ENCODE measurements at regions not wholly inside any gene's neighbourhood (a gene's known extent, or its start where the extent isn't known, plus 50 kb on each side); places are given as distances from the start of the nearest gene placed in this dataset.

- TF ChIP-seq, protein P1, sequence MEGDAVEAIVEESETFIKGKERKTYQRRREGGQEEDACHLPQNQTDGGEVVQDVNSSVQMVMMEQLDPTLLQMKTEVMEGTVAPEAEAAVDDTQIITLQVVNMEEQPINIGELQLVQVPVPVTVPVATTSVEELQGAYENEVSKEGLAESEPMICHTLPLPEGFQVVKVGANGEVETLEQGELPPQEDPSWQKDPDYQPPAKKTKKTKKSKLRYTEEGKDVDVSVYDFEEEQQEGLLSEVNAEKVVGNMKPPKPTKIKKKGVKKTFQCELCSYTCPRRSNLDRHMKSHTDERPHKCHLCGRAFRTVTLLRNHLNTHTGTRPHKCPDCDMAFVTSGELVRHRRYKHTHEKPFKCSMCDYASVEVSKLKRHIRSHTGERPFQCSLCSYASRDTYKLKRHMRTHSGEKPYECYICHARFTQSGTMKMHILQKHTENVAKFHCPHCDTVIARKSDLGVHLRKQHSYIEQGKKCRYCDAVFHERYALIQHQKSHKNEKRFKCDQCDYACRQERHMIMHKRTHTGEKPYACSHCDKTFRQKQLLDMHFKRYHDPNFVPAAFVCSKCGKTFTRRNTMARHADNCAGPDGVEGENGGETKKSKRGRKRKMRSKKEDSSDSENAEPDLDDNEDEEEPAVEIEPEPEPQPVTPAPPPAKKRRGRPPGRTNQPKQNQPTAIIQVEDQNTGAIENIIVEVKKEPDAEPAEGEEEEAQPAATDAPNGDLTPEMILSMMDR (IDR thresholded peaks at IDR 0.05; ENCODE audit: insufficient read depth, low read length) = no peak
- TF ChIP-seq POLR2AphosphoS5 (IDR thresholded peaks at IDR 0.05; ENCODE audit: low read depth) = no peak
- TF ChIP-seq SPI1 (IDR thresholded peaks at IDR 0.05; ENCODE audit: borderline replicate concordance, low read depth) = no peak
Measured at GRCh38 chr11:80415580-80415979, 974.8 kb upstream of the TENM4 start.

Data from HL-60 (cell line).